GM12878 (cell line): ENCODE measurements at regions not wholly inside any gene's neighbourhood (a gene's known extent, or its start where the extent isn't known, plus 50 kb on each side); places are given as distances from the start of the nearest gene placed in this dataset.

Experiments used
- ATAC-seq: fragments of 200-7000 bp; cut with Tn5 transposase; 3 replicates; pipeline ENCODE4 v1.9.1; 2020; ENCODE audit warnings: mild to moderate bottlenecking, moderate library complexity
- BruUV-seq: library from RNA; stranded (reverse); fragments of 400-500 nt; replicated peaks from 2 replicates; lab custom pipeline; 2021; lab: Mats Ljungman, UMichigan
- CTCF ChIA-PET: fragments of 300-600 bp; sonication (Branson Sonifier 250); formaldehyde crosslinking; extraction: SDS; loops from one replicate; lab custom pipeline; 2021; ENCODE audit warnings: inconsistent platforms; lab: Yijun Ruan, JAX
- POLR2A ChIA-PET: fragments of 350-600 bp; formaldehyde crosslinking; extraction: SDS; loops from one replicate; lab custom pipeline; 2021; ENCODE audit warnings: inconsistent platforms; lab: Charles Lee
- RAD21 ChIA-PET: fragments of 300-600 bp; sonication (Branson Sonifier 250); formaldehyde crosslinking; loops from one replicate; lab custom pipeline; 2023; ENCODE audit warnings: antibody characterized with exemption; ENCODE audit not compliant: unreplicated experiment; lab: Charles Lee
- SMC1A ChIA-PET: fragments of 300-600 bp; sonication (Branson Sonifier 250); formaldehyde crosslinking; loops from one replicate; lab custom pipeline; 2023; ENCODE audit not compliant: unreplicated experiment, uncharacterized antibody; lab: Charles Lee
- DNase-seq: peaks from one replicate; pipeline ENCODE4 v3.0.0-alpha.2; 2011; ENCODE audit warnings: low read depth, low spot score
- FAIRE-seq: peaks from 3 replicates; lab custom pipeline; 2011; peaks lifted over from hg19 to GRCh38; lab: Jason Lieb, UNC
- H2AFZ ChIP-seq: 2 replicates; pipeline ENCODE4 v1.6.0; 2011; ENCODE audit warnings: low read depth, low read length, control low read depth; ENCODE audit not compliant: control insufficient read depth
- H3K27ac ChIP-seq: 2 replicates; pipeline ENCODE4 v1.5.1; 2011; ENCODE audit warnings: control low read depth; ENCODE audit not compliant: control insufficient read depth, insufficient read depth
- H3K27me3 ChIP-seq, 2 experiments: replicated peaks in 1 of 2; 2 replicates each; pipeline versions ENCODE4 v1.6.0 to v1.6.1; 2011; ENCODE audit warnings: low read length in 1 of 2; ENCODE audit not compliant: control insufficient read depth in 2 of 2, insufficient read depth in 2 of 2
- H3K36me3 ChIP-seq, 2 experiments: 2 replicates each; pipeline ENCODE4 v1.5.1; 2011; ENCODE audit warnings: low read length in 1 of 2; ENCODE audit not compliant: control insufficient read depth in 2 of 2, insufficient read depth in 2 of 2
- H3K4me1 ChIP-seq: 2 replicates; pipeline ENCODE4 v1.6.1; 2011; ENCODE audit warnings: mild to moderate bottlenecking, low read length, moderate library complexity, mixed read lengths; ENCODE audit not compliant: control insufficient read depth, insufficient read depth
- H3K4me2 ChIP-seq: 2 replicates; pipeline ENCODE4 v1.6.0; 2011; ENCODE audit warnings: control low read depth; ENCODE audit not compliant: control insufficient read depth, insufficient read depth
- H3K4me3 ChIP-seq: fragments of 200-600 bp; sonication (generic); 2 replicates; pipeline ENCODE4 v1.5.1; 2016
- H3K79me2 ChIP-seq: 2 replicates; pipeline ENCODE4 v1.6.0; 2011; ENCODE audit warnings: low read length; ENCODE audit not compliant: control insufficient read depth, insufficient read depth
- H3K9ac ChIP-seq: 2 replicates; pipeline ENCODE4 v1.8.0; 2011; ENCODE audit warnings: low read length, control low read depth, mixed read lengths; ENCODE audit not compliant: control insufficient read depth, insufficient read depth
- H3K9me3 ChIP-seq: replicated peaks from 3 replicates; pipeline ENCODE4 v1.5.1; 2011; ENCODE audit warnings: mild to moderate bottlenecking, low read length; ENCODE audit not compliant: control insufficient read depth, insufficient read depth
- H4K20me1 ChIP-seq: 2 replicates; pipeline ENCODE4 v1.6.0; 2011; ENCODE audit not compliant: control insufficient read depth, insufficient read depth
- ATF2 ChIP-seq: IDR thresholded peaks from 2 replicates; pipeline ENCODE4 v1.6.1; 2012; ENCODE audit warnings: low read length, inconsistent platforms
- BRCA1 ChIP-seq: IDR thresholded peaks from 2 replicates; pipeline ENCODE4 v1.6.1; 2011; ENCODE audit warnings: low read depth, low read length, improper control_type of control experiment
- CEBPB ChIP-seq, 2 experiments: fragments of 150-350 bp in 1 of 2; IDR thresholded peaks; 2 replicates each; pipeline ENCODE4 v1.6.1; 2012 to 2014; ENCODE audit warnings: low read depth in 2 of 2, low read length in 2 of 2, borderline replicate concordance in 1 of 2, inconsistent platforms in 1 of 2
- CEBPZ ChIP-seq: fragments of 150-350 bp; IDR thresholded peaks from 2 replicates; pipeline ENCODE4 v1.6.1; 2016; ENCODE audit warnings: low read depth, low read length
- CREB1 ChIP-seq: IDR thresholded peaks from 2 replicates; pipeline ENCODE4 v1.6.1; 2012; ENCODE audit warnings: low read depth, mild to moderate bottlenecking, inconsistent platforms
- EP300 ChIP-seq, 2 experiments: fragments of 150-350 bp in 1 of 2; IDR thresholded peaks; 2 replicates each; pipeline ENCODE4 v1.6.1; 2011 to 2012; ENCODE audit warnings: low read depth in 2 of 2, low read length in 2 of 2, borderline replicate concordance in 1 of 2, improper control_type of control experiment in 1 of 2, inconsistent platforms in 1 of 2; ENCODE audit not compliant: control insufficient read depth in 1 of 2
- HDAC6 ChIP-seq: fragments of 200-600 bp; sonication (generic); IDR thresholded peaks from one replicate; pipeline ENCODE4 v1.8.0; 2017; ENCODE audit warnings: antibody characterized with exemption; ENCODE audit not compliant: unreplicated experiment
- NFYB ChIP-seq: IDR thresholded peaks from 2 replicates; pipeline ENCODE4 v1.6.1; 2011; ENCODE audit warnings: low read depth, mild to moderate bottlenecking, low read length, improper control_type of control experiment, moderate library complexity; ENCODE audit not compliant: insufficient read depth
- NR2F1 ChIP-seq: fragments of 450-650 bp; conservative IDR thresholded peaks from 2 replicates; pipeline ENCODE4 v1.6.1; 2017; ENCODE audit warnings: mild to moderate bottlenecking
- SMAD1 ChIP-seq: fragments of 450-650 bp; IDR thresholded peaks from 2 replicates; pipeline ENCODE4 v1.6.1; 2018; ENCODE audit warnings: mild to moderate bottlenecking, low read depth; ENCODE audit not compliant: partially characterized antibody
- TCF12 ChIP-seq: IDR thresholded peaks from 2 replicates; pipeline ENCODE4 v1.6.1; 2011; ENCODE audit warnings: low read depth, mild to moderate bottlenecking, low read length
- WGBS: methylation state at CpG from one replicate; pipeline ENCODE4 v1.1.6; 2016; ENCODE audit warnings: low lambda C conversion rate; ENCODE audit not compliant: insufficient replicate concordance, insufficient coverage; ENCODE audit errors: missing lambda C conversion rate; 5-methylcytosine and 5-hydroxymethylcytosine counted together
- in situ Hi-C: fragments of 300-500 bp; cut with MboI; formaldehyde crosslinking; loops from 9 replicates; pipeline ENCODE4 v1.14.3; 2018; ENCODE audit warnings: mixed read lengths
- intact Hi-C: fragments of 100-400 bp; cut with micrococcal nuclease; formaldehyde crosslinking; loops from one replicate; pipeline ENCODE4 v1.14.2; 2022; ENCODE audit not compliant: unreplicated experiment
- TF ChIP-seq, protein P1 (sequence below): IDR thresholded peaks from 2 replicates; pipeline ENCODE4 v1.6.1; 2011; ENCODE audit warnings: mild to moderate bottlenecking, low read depth, low read length, moderate library complexity; ENCODE audit not compliant: insufficient replicate concordance
- TF ChIP-seq, protein P2 (sequence below): fragments of 450-650 bp; formaldehyde crosslinking; IDR thresholded peaks from 2 replicates; pipeline ENCODE4 v1.4.0; 2020; ENCODE audit warnings: mild to moderate bottlenecking, moderate library complexity

GRCh38 chr17:13883659-13884058 is 185.6 kb upstream of the COX10 start (continued):
- TF ChIP-seq, protein P1, sequence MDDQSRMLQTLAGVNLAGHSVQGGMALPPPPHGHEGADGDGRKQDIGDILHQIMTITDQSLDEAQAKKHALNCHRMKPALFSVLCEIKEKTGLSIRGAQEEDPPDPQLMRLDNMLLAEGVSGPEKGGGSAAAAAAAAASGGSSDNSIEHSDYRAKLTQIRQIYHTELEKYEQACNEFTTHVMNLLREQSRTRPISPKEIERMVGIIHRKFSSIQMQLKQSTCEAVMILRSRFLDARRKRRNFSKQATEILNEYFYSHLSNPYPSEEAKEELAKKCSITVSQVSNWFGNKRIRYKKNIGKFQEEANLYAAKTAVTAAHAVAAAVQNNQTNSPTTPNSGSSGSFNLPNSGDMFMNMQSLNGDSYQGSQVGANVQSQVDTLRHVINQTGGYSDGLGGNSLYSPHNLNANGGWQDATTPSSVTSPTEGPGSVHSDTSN = no peak
- TF ChIP-seq TCF12 (no peak), CREB1 (no peak), EP300 (IDR thresholded peaks at IDR 0.05; ENCODE audit: borderline replicate concordance in 1 of 2, control insufficient read depth in 1 of 2, low read depth in 2 of 2, low read length in 2 of 2) (no peak), NR2F1 (no peak)

DNA sequence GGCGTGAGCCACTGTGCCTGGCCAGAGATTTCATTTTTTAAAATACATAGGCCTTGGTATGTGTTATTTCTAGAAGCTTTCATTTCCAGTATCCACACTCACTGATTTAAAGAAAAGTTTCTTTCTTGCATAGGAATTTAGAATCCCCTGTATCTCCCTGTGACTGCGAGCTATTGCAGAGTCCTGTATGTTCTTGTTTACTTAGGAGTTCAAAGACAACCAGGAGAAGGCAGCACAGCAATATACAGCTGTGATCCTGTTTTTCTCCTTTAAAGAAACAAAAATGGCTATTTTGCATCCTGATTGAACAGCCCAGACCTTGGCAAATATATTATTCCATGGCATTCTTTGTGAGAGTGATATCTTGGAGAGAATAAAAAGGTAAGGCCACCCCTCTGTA is 185.0 kb upstream of the COX10 start:
- Histone ChIP-seq H3K36me3 (no peaks in the 10 kb centered on the region), H2AFZ (no peak overlapping the region), H3K9me3 (no peaks in the 10 kb centered on the region), H3K9ac (no peak overlapping the region), H3K4me2 (no peak overlapping the region), H3K4me3 (no peak overlapping the region), H3K79me2 (no peaks in the 10 kb centered on the region), H4K20me1 (no peaks in the 10 kb centered on the region), H3K27me3 (no peaks in the 10 kb centered on the region), H3K4me1 (no peaks in the 10 kb centered on the region), H3K27ac (no peak overlapping the region)
- BruUV-seq = no TSS peak
- ChIA-PET RAD21 (no interaction called here), CTCF (no interaction called here), POLR2A (no interaction called here), SMC1A (no interaction called here)
- intact Hi-C loops = no loop called here
- TF ChIP-seq CEBPZ = no peak
- TF ChIP-seq NFYB = no peak
- TF ChIP-seq, protein P2, sequence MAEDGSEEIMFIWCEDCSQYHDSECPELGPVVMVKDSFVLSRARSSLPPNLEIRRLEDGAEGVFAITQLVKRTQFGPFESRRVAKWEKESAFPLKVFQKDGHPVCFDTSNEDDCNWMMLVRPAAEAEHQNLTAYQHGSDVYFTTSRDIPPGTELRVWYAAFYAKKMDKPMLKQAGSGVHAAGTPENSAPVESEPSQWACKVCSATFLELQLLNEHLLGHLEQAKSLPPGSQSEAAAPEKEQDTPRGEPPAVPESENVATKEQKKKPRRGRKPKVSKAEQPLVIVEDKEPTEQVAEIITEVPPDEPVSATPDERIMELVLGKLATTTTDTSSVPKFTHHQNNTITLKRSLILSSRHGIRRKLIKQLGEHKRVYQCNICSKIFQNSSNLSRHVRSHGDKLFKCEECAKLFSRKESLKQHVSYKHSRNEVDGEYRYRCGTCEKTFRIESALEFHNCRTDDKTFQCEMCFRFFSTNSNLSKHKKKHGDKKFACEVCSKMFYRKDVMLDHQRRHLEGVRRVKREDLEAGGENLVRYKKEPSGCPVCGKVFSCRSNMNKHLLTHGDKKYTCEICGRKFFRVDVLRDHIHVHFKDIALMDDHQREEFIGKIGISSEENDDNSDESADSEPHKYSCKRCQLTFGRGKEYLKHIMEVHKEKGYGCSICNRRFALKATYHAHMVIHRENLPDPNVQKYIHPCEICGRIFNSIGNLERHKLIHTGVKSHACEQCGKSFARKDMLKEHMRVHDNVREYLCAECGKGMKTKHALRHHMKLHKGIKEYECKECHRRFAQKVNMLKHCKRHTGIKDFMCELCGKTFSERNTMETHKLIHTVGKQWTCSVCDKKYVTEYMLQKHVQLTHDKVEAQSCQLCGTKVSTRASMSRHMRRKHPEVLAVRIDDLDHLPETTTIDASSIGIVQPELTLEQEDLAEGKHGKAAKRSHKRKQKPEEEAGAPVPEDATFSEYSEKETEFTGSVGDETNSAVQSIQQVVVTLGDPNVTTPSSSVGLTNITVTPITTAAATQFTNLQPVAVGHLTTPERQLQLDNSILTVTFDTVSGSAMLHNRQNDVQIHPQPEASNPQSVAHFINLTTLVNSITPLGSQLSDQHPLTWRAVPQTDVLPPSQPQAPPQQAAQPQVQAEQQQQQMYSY (CRISPR knock-in tag) = no peak
- no peak for TF ChIP-seq HDAC6
- no peak for TF ChIP-seq ATF2
- TF ChIP-seq CEBPB (IDR thresholded peaks at IDR 0.05; ENCODE audit: borderline replicate concordance in 1 of 2, low read depth in 2 of 2, low read length in 2 of 2) = no peak
- TF ChIP-seq SMAD1 = no peak
- no peak for TF ChIP-seq BRCA1
- 17% methylated on average over 2 of the region's 2 CpGs for WGBS
- FAIRE-seq = no peak
- in situ Hi-C loops = no loop called here
- no peak for ATAC-seq
- DNase-seq = no peak
